ENCODE measurements at regions not wholly inside any gene's neighbourhood (a gene's known extent, or its start where the extent isn't known, plus 50 kb on each side); places are given as distances from the start of the nearest gene placed in this dataset.

DNA sequence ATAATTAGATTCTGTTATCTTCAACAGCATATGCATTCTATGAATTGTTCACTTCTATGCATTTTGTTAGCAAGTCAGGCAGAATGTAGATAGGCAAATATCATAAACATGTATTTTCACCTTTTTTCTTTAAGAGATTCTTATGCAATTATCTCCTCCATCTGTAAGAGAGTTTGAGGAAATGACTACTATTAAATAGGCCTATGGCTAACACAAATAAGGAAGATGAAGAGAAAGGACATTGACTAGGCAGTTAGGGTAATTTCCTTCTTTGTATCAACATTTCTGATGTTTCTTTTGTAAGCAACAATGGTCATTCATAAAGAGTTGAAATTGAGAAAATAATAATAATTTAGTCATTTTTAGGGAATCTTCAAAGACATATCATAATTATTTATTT, 145.2 kb upstream of the CDH12 start:
- H3K9me3 ChIP-seq (ENCODE audit: control insufficient read depth, low read length): no peaks in the 10 kb centered on the region
- H3K4me2 ChIP-seq (ENCODE audit: low read length): no peak overlapping the region
- TF ChIP-seq, protein P1, sequence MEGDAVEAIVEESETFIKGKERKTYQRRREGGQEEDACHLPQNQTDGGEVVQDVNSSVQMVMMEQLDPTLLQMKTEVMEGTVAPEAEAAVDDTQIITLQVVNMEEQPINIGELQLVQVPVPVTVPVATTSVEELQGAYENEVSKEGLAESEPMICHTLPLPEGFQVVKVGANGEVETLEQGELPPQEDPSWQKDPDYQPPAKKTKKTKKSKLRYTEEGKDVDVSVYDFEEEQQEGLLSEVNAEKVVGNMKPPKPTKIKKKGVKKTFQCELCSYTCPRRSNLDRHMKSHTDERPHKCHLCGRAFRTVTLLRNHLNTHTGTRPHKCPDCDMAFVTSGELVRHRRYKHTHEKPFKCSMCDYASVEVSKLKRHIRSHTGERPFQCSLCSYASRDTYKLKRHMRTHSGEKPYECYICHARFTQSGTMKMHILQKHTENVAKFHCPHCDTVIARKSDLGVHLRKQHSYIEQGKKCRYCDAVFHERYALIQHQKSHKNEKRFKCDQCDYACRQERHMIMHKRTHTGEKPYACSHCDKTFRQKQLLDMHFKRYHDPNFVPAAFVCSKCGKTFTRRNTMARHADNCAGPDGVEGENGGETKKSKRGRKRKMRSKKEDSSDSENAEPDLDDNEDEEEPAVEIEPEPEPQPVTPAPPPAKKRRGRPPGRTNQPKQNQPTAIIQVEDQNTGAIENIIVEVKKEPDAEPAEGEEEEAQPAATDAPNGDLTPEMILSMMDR (IDR thresholded peaks at IDR 0.05): no peak
- H3K27me3 ChIP-seq (ENCODE audit: control insufficient read depth, insufficient read depth, low read length): no peaks in the 10 kb centered on the region
- H3K9ac ChIP-seq: no peak overlapping the region
- H3K36me3 ChIP-seq (ENCODE audit: control insufficient read depth, insufficient read depth, low read length): no peaks in the 10 kb centered on the region
- H3K4me1 ChIP-seq: no peaks in the 10 kb centered on the region
- no peaks in the 10 kb centered on the region for H3K79me2 ChIP-seq
- H3K4me3 ChIP-seq (ENCODE audit: low read depth, low read length): no peak overlapping the region
- H3K27ac ChIP-seq: no peak overlapping the region
- no peak overlapping the region for H2AFZ ChIP-seq

DNA sequence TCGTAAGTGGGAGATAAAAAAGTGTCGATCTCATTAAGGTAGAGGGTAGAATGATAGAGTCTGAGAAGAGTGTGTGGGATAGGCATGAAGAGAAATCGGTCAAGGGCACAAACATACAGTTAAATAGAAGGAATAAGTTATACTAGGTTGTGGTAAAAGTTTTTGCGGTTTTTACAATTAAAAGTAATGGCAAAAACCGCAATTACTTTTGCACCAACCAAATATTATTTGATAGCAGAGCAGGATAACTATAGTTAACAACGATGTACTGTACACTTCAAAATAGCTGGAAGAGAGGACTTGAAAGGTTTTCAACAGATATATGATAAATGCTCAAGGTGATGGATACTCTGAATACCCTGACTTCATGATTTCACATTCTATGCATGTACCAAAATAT, 135.8 kb upstream of the CDH12 start:
- H3K27ac ChIP-seq: no peak overlapping the region
- H3K27me3 ChIP-seq (ENCODE audit: control insufficient read depth, insufficient read depth, low read length): no peaks in the 10 kb centered on the region
- no peaks in the 10 kb centered on the region for H3K79me2 ChIP-seq
- H3K4me2 ChIP-seq (ENCODE audit: low read length): no peak overlapping the region
- TF ChIP-seq, protein P1 (IDR thresholded peaks at IDR 0.05): no peak
- H3K9ac ChIP-seq: no peak overlapping the region
- H2AFZ ChIP-seq: no peak overlapping the region
- H3K4me1 ChIP-seq: no peaks in the 10 kb centered on the region
- no peak overlapping the region for H3K4me3 ChIP-seq (ENCODE audit: low read depth, low read length)
- H3K9me3 ChIP-seq (ENCODE audit: control insufficient read depth, low read length): no peaks in the 10 kb centered on the region
- no peaks in the 10 kb centered on the region for H3K36me3 ChIP-seq (ENCODE audit: control insufficient read depth, insufficient read depth, low read length)

DNA sequence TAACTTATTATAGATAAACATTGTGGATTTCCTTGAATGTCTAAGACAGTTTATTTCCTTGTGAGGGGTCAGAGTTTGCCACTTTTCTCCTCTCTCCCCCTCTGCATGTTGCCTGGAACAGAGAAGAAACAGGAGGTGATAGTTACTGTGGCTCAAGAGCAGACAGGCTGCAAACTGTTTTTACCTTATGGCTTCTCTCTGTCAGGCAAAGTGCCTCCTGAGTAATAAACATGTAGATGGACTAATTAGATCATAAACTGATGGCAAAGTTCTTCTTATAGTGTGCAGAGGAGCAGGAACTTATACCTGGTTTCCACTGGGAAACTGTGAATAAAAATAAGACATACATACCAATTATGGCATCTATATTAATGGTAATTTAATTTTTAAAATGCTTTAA, 133.1 kb upstream of the CDH12 start:
- Histone ChIP-seq H3K79me2 (no peaks in the 10 kb centered on the region), H3K9me3 (ENCODE audit: control insufficient read depth, low read length) (no peaks in the 10 kb centered on the region), H3K9ac (no peak overlapping the region), H3K4me2 (ENCODE audit: low read length) (no peak overlapping the region), H3K36me3 (ENCODE audit: control insufficient read depth, insufficient read depth, low read length) (no peaks in the 10 kb centered on the region), H3K27ac (no peak overlapping the region), H2AFZ (no peak overlapping the region), H3K27me3 (ENCODE audit: control insufficient read depth, insufficient read depth, low read length) (no peaks in the 10 kb centered on the region), H3K4me1 (no peaks in the 10 kb centered on the region), H3K4me3 (ENCODE audit: low read depth, low read length) (no peak overlapping the region)
- TF ChIP-seq, protein P1 (IDR thresholded peaks at IDR 0.05): no peak

DNA sequence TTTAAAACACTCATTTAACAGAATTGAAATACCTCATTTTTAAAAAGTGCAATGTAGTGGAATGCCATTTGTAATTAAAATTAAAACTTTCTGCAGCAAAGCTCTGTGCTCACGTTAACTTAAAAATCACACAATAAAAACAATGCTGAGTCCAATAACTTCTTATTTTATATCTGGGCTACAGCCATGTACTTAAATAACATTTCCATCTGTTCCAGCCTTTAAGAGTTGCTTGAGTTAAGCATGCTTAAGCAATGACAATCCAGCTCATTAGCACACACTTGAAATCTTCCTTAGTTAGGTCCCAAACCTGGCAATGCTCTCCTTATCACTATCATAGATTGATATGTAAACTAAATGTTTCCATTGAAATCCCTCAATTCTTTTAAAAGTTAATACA, 132.3 kb upstream of the CDH12 start:
- Histone ChIP-seq H3K9ac (no peak overlapping the region), H3K79me2 (no peaks in the 10 kb centered on the region), H2AFZ (no peak overlapping the region), H3K4me1 (no peaks in the 10 kb centered on the region), H3K27me3 (ENCODE audit: control insufficient read depth, insufficient read depth, low read length) (no peaks in the 10 kb centered on the region), H3K4me3 (ENCODE audit: low read depth, low read length) (no peak overlapping the region), H3K9me3 (ENCODE audit: control insufficient read depth, low read length) (no peaks in the 10 kb centered on the region), H3K4me2 (ENCODE audit: low read length) (no peak overlapping the region), H3K27ac (no peak overlapping the region), H3K36me3 (ENCODE audit: control insufficient read depth, insufficient read depth, low read length) (no peaks in the 10 kb centered on the region)
- TF ChIP-seq, protein P1 (IDR thresholded peaks at IDR 0.05): no peak

DNA sequence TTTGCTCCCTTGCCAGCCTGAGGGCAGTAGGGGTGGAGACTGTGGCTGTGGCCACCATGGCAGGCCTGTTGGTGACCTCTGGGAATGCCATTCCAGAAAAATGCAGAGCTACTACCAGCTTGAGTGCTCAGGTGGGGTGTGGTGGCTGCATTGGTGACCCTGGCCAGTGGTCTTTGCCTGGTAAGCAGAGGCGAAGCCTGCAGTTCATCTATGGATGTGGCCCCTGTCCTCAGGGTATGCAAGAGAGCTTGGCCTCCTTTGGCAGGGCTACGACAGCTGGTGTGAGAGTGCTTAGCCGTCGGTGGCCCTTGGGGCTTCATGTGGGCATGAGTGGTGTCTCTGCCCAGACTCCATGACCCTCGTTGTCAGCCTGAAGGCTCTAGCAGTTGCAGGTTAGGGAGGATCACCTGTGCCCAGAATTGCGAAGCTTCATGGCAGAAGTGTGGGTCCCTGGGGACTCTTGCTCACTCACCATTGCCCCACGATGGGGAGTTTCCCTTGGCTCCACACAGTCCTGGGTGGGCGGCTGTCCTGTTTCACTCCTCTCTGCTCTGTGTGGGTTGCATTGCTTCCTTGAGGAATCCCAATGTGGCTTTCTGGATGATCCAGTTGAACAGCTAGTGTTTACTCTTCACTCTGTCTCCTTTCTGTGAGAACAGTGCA, 117.9 kb upstream of the CDH12 start:
- no peaks in the 10 kb centered on the region for H3K79me2 ChIP-seq
- no peak overlapping the region for H3K4me2 ChIP-seq (ENCODE audit: low read length)
- no peak overlapping the region for H3K4me3 ChIP-seq (ENCODE audit: low read depth, low read length)
- H3K27me3 ChIP-seq (ENCODE audit: control insufficient read depth, insufficient read depth, low read length): no peaks in the 10 kb centered on the region
- H3K4me1 ChIP-seq: no peaks in the 10 kb centered on the region
- no peak overlapping the region for H3K27ac ChIP-seq
- no peaks in the 10 kb centered on the region for H3K9me3 ChIP-seq (ENCODE audit: control insufficient read depth, low read length)
- TF ChIP-seq, protein P1 (IDR thresholded peaks at IDR 0.05): no peak
- no peaks in the 10 kb centered on the region for H3K36me3 ChIP-seq (ENCODE audit: control insufficient read depth, insufficient read depth, low read length)
- no peak overlapping the region for H3K9ac ChIP-seq
- H2AFZ ChIP-seq: no peak overlapping the region
